Progenitor cell of endocrine pancreas (in vitro differentiated cells): ENCODE measurements at regions not wholly inside any gene's neighbourhood (a gene's known extent, or its start where the extent isn't known, plus 50 kb on each side); places are given as distances from the start of the nearest gene placed in this dataset.

Experiments
- DNase-seq: peaks from one replicate; pipeline ENCODE4 v3.0.0; 2021; ENCODE audit warnings: low spot score; ENCODE audit not compliant: unreplicated experiment
- H3K27ac Mint-ChIP-seq: 2 replicates; pipeline ENCODE4 v1.8.0; 2021; ENCODE audit warnings: mild to moderate bottlenecking, moderate library complexity, mixed read lengths
- H3K27me3 Mint-ChIP-seq: 2 replicates; pipeline ENCODE4 v1.8.0; 2021; ENCODE audit warnings: mixed read lengths
- H3K36me3 Mint-ChIP-seq: 2 replicates; pipeline ENCODE4 v1.8.0; 2022; ENCODE audit warnings: mixed read lengths; ENCODE audit not compliant: insufficient read depth
- H3K4me1 Mint-ChIP-seq: 2 replicates; pipeline ENCODE4 v1.8.0; 2021; ENCODE audit warnings: low read depth, mixed read lengths
- H3K4me3 Mint-ChIP-seq: 2 replicates; pipeline ENCODE4 v1.8.0; 2021; ENCODE audit warnings: low read depth, mild to moderate bottlenecking, moderate library complexity, mixed read lengths
- H3K9me3 Mint-ChIP-seq: 2 replicates; pipeline ENCODE4 v1.8.0; 2021; ENCODE audit warnings: low read depth, mixed read lengths
- CTCF ChIP-seq: fragments of 200-600 bp; sonication (generic); IDR thresholded peaks from one replicate; pipeline ENCODE4 v1.5.0; 2021; ENCODE audit warnings: antibody characterized with exemption, mild to moderate bottlenecking; ENCODE audit not compliant: unreplicated experiment

- DNase-seq = no peak
- Mint-ChIP-seq H3K4me3 (no peak overlapping the region), H3K27ac (no peak overlapping the region), H3K9me3 (no peaks in the 10 kb centered on the region), H3K36me3 (no peaks in the 10 kb centered on the region), H3K4me1 (no peaks in the 10 kb centered on the region), H3K27me3 (no peaks in the 10 kb centered on the region)
- TF ChIP-seq CTCF = no peak
Measured at GRCh38 chr6:9620263-9620662, 794.6 kb downstream of the TFAP2A start.

- TF ChIP-seq CTCF = no peak
- Mint-ChIP-seq H3K36me3 (no peaks in the 10 kb centered on the region), H3K9me3 (no peaks in the 10 kb centered on the region), H3K27me3 (peaks cover 4% of the 10 kb centered on the region), H3K4me3 (no peak overlapping the region), H3K4me1 (no peaks in the 10 kb centered on the region), H3K27ac (no peak overlapping the region)
- DNase-seq = no peak
Measured at GRCh38 chr6:9614778-9615177, 800.1 kb downstream of the TFAP2A start.

GRCh38 chr6:9612489-9612888 is 802.4 kb downstream of the TFAP2A start:
- Mint-ChIP-seq H3K4me1 (no peaks in the 10 kb centered on the region), H3K27me3 (peaks cover 4% of the 10 kb centered on the region), H3K36me3 (no peaks in the 10 kb centered on the region), H3K4me3 (no peak overlapping the region), H3K9me3 (no peaks in the 10 kb centered on the region), H3K27ac (no peak overlapping the region)
- DNase-seq = no peak
- TF ChIP-seq CTCF = no peak

GRCh38 chr6:9610620-9611415 is 804.1 kb downstream of the TFAP2A start:
- Mint-ChIP-seq H3K4me1 (no peaks in the 10 kb centered on the region), H3K27me3 (peaks cover 18% of the 10 kb centered on the region), H3K9me3 (no peaks in the 10 kb centered on the region), H3K27ac (no peak overlapping the region), H3K36me3 (no peaks in the 10 kb centered on the region), H3K4me3 (no peak overlapping the region)
- DNase-seq = no peak
- no peak for TF ChIP-seq CTCF

- Mint-ChIP-seq H3K9me3 (no peaks in the 10 kb centered on the region), H3K27ac (no peak overlapping the region)
- DNase-seq = no peak
Measured at GRCh38 chr6:9606435-9607134, 808.3 kb downstream of the TFAP2A start.

More at GRCh38 chr6:9606435-9607134, 808.3 kb downstream of the TFAP2A start:
- no peak for TF ChIP-seq CTCF
- Mint-ChIP-seq H3K4me1 (no peaks in the 10 kb centered on the region), H3K27me3 (peaks cover 15% of the 10 kb centered on the region), H3K36me3 (no peaks in the 10 kb centered on the region), H3K4me3 (no peak overlapping the region)
